OCI-LY3 (cell line): ENCODE measurements at regions not wholly inside any gene's neighbourhood (a gene's known extent, or its start where the extent isn't known, plus 50 kb on each side); places are given as distances from the start of the nearest gene placed in this dataset.

Experiments
- H2AFZ ChIP-seq: fragments of 200-600, 300-600 bp; shearing (Covaris generic); 2 replicates; pipeline ENCODE4 v1.6.0; 2014; ENCODE audit warnings: antibody characterized with exemption, low read depth, low read length
- H3K27ac ChIP-seq: fragments of 200-600, 300-600 bp; sonication (generic); 2 replicates; pipeline ENCODE4 v1.5.1; 2014; ENCODE audit warnings: mild to moderate bottlenecking, low read length, moderate library complexity, mixed read lengths
- H3K27me3 ChIP-seq: fragments of 200-600, 300-600 bp; sonication (generic); 2 replicates; pipeline ENCODE4 v1.6.1; 2014; ENCODE audit warnings: low read depth, low read length, mixed read lengths
- H3K36me3 ChIP-seq: fragments of 200-600, 300-600 bp; sonication (generic); replicated peaks from 2 replicates; pipeline ENCODE3; 2014; ENCODE audit warnings: low read depth, low read length, mixed read lengths
- H3K4me1 ChIP-seq: fragments of 300-600, 200-600 bp; sonication (generic); 2 replicates; pipeline ENCODE4 v1.6.1; 2014; ENCODE audit warnings: low read length, mixed read lengths
- H3K4me2 ChIP-seq: fragments of 200-600, 300-600 bp; sonication (generic); 2 replicates; pipeline ENCODE4 v1.6.1; 2014; ENCODE audit warnings: low read length, mixed read lengths
- H3K4me3 ChIP-seq: fragments of 300-600, 200-600 bp; sonication (generic); 2 replicates; pipeline ENCODE4 v1.5.1; 2014; ENCODE audit warnings: antibody characterized with exemption, mild to moderate bottlenecking, low read length, moderate library complexity
- H3K79me2 ChIP-seq: fragments of 300-600, 200-600 bp; shearing (Covaris generic); 2 replicates; pipeline ENCODE4 v1.6.1; 2014; ENCODE audit warnings: mild to moderate bottlenecking, low read length, mixed read lengths
- H3K9ac ChIP-seq: fragments of 300-600, 200-600 bp; shearing (Covaris generic); 2 replicates; pipeline ENCODE4 v1.6.0; 2014; ENCODE audit warnings: mild to moderate bottlenecking, low read length, moderate library complexity
- H3K9me3 ChIP-seq: fragments of 200-600, 300-600 bp; shearing (Covaris generic); 2 replicates; pipeline ENCODE4 v1.6.1; 2014; ENCODE audit warnings: low read length, mixed read lengths; ENCODE audit not compliant: insufficient read depth
- H4K20me1 ChIP-seq: fragments of 200-600, 300-600 bp; sonication (generic); 2 replicates; pipeline ENCODE4 v1.6.1; 2016; ENCODE audit warnings: low read length, mixed read lengths; ENCODE audit not compliant: insufficient read depth
- CTCF ChIP-seq: fragments of 200-600, 300-600 bp; sonication (generic); IDR thresholded peaks from 2 replicates; pipeline ENCODE4 v1.5.1; 2014; ENCODE audit warnings: antibody characterized with exemption, low read length, low read depth
- EZH2phosphoT487 ChIP-seq: fragments of 200-600 bp; shearing (Covaris generic); IDR thresholded peaks from 2 replicates; pipeline ENCODE4 v1.6.1; 2018; ENCODE audit warnings: antibody characterized with exemption, mixed run types, low read depth

GRCh38 chr2:235268535-235268934 lies 225.3 kb upstream of the AGAP1 start:
- H3K27me3 ChIP-seq = no peaks in the 10 kb centered on the region

GRCh38 chr2:235270291-235270690 lies 223.6 kb upstream of the AGAP1 start:
- no peak overlapping the region for H3K4me2 ChIP-seq
- no peaks in the 10 kb centered on the region for H3K9me3 ChIP-seq

More at GRCh38 chr2:235268535-235268934, 225.3 kb upstream of the AGAP1 start:
- H4K20me1 ChIP-seq = no peaks in the 10 kb centered on the region
- no peak overlapping the region for H3K4me2 ChIP-seq
- H2AFZ ChIP-seq = no peak overlapping the region
- H3K9ac ChIP-seq = no peak overlapping the region
- no peaks in the 10 kb centered on the region for H3K36me3 ChIP-seq
- no peaks in the 10 kb centered on the region for H3K79me2 ChIP-seq
- no peaks in the 10 kb centered on the region for H3K4me1 ChIP-seq
- H3K4me3 ChIP-seq = no peak overlapping the region
- H3K9me3 ChIP-seq = no peaks in the 10 kb centered on the region
- H3K27ac ChIP-seq = no peak overlapping the region
- TF ChIP-seq EZH2phosphoT487 = no peak
- TF ChIP-seq CTCF = no peak

GRCh38 chr2:235270956-235271355 lies 222.9 kb upstream of the AGAP1 start:
- no peak overlapping the region for H3K27ac ChIP-seq
- H3K4me1 ChIP-seq = no peaks in the 10 kb centered on the region
- H3K9me3 ChIP-seq = no peaks in the 10 kb centered on the region
- H2AFZ ChIP-seq = no peak overlapping the region
- H3K27me3 ChIP-seq = no peaks in the 10 kb centered on the region
- no peaks in the 10 kb centered on the region for H3K79me2 ChIP-seq
- H4K20me1 ChIP-seq = no peaks in the 10 kb centered on the region
- H3K9ac ChIP-seq = no peak overlapping the region
- no peaks in the 10 kb centered on the region for H3K36me3 ChIP-seq
- TF ChIP-seq CTCF (no peak), EZH2phosphoT487 (no peak)
- no peak overlapping the region for H3K4me2 ChIP-seq
- H3K4me3 ChIP-seq = no peak overlapping the region

More at GRCh38 chr2:235270291-235270690, 223.6 kb upstream of the AGAP1 start:
- Histone ChIP-seq H3K79me2 (no peaks in the 10 kb centered on the region), H4K20me1 (no peaks in the 10 kb centered on the region), H3K4me1 (no peaks in the 10 kb centered on the region), H3K27ac (no peak overlapping the region), H3K9ac (no peak overlapping the region), H3K27me3 (no peaks in the 10 kb centered on the region), H3K36me3 (no peaks in the 10 kb centered on the region), H3K4me3 (no peak overlapping the region), H2AFZ (no peak overlapping the region)
- TF ChIP-seq CTCF = no peak
- TF ChIP-seq EZH2phosphoT487 = no peak

- Histone ChIP-seq H3K4me3 (no peak overlapping the region), H2AFZ (no peak overlapping the region), H3K27ac (no peak overlapping the region), H3K4me1 (no peaks in the 10 kb centered on the region), H3K4me2 (no peak overlapping the region), H4K20me1 (no peaks in the 10 kb centered on the region), H3K9ac (no peak overlapping the region), H3K9me3 (no peaks in the 10 kb centered on the region), H3K79me2 (no peaks in the 10 kb centered on the region), H3K27me3 (no peaks in the 10 kb centered on the region), H3K36me3 (no peaks in the 10 kb centered on the region)
- TF ChIP-seq EZH2phosphoT487 = no peak
- TF ChIP-seq CTCF = no peak
Observed at GRCh38 chr2:235271936-235272335, 221.9 kb upstream of the AGAP1 start.
